Heart right ventricle (tissue), 16 donors: ENCODE measurements at regions not wholly inside any gene's neighbourhood (a gene's known extent, or its start where the extent isn't known, plus 50 kb on each side); places are given as distances from the start of the nearest gene placed in this dataset.

ENCODE experiments used
- ATAC-seq, 8 donors: fragments of 200-7000 bp; cut with Tn5 transposase; one replicate each; pipeline ENCODE4 v1.9.1; 2020; ENCODE audit warnings: mild to moderate bottlenecking in 8 of 8, moderate library complexity in 8 of 8, moderate number of reproducible peaks in 1 of 8
- DNase-seq, 2 donors: peaks; one replicate each; pipeline ENCODE4 v3.0.0-alpha.2; 2020
- H3K27ac ChIP-seq, 10 donors: fragments of 200-600 bp; sonication (generic) in 2 of 10; one replicate each; pipeline versions ENCODE4 v1.5.0 to v1.8.0; 2020 to 2022; ENCODE audit warnings: mild to moderate bottlenecking in 3 of 10
- H3K27me3 ChIP-seq, 7 donors: fragments of 200-600 bp; one replicate each; pipeline ENCODE4 v1.8.0; 2021 to 2022; ENCODE audit warnings: mild to moderate bottlenecking in 2 of 7
- H3K36me3 ChIP-seq, 9 donors: fragments of 200-600 bp; sonication (generic) in 1 of 9; one replicate each; pipeline versions ENCODE4 v1.5.0 to v1.8.0; 2020 to 2022; ENCODE audit warnings: mild to moderate bottlenecking in 2 of 9
- H3K4me1 ChIP-seq, 9 donors: fragments of 200-600 bp; sonication (generic) in 1 of 9; one replicate each; pipeline versions ENCODE4 v1.5.0 to v1.8.0; 2020 to 2022; ENCODE audit warnings: mild to moderate bottlenecking in 4 of 9
- H3K4me3 ChIP-seq, 10 donors: fragments of 200-600 bp; sonication (generic) in 2 of 10; one replicate each; pipeline versions ENCODE4 v1.5.0 to v1.8.0; 2020 to 2022; ENCODE audit warnings: mild to moderate bottlenecking in 7 of 10, moderate library complexity in 2 of 10
- H3K9me3 ChIP-seq, 11 donors: fragments of 200-600 bp in 10 of 11; sonication (generic) in 2 of 11; one replicate each; pipeline versions ENCODE4 v1.5.0 to v1.8.0; 2013 to 2022; ENCODE audit warnings: mild to moderate bottlenecking in 2 of 11, control low read depth in 1 of 11, moderate library complexity in 1 of 11
- WGBS, 2 donors: extraction: QIAGEN DNeasy Blood & Tissue Kit; methylation state at CpG; one replicate each; pipeline ENCODE4 v1.1.7; 2013; ENCODE audit warnings: inconsistent platforms in 1 of 2; 5-methylcytosine and 5-hydroxymethylcytosine counted together
- intact Hi-C, 10 donors: fragments of 100-400 bp; cut with DNase I; formaldehyde crosslinking; loops; one replicate each; pipeline versions ENCODE4 v1.11.1 to v1.14.2; 2022
- TF ChIP-seq, protein P1 (sequence below), 9 donors: fragments of 200-600 bp; sonication (generic) in 2 of 9; IDR thresholded peaks; one replicate each; pipeline versions ENCODE4 v1.5.0 to v1.8.0; 2021 to 2022; ENCODE audit warnings: antibody characterized with exemption in 9 of 9, mild to moderate bottlenecking in 5 of 9, moderate library complexity in 1 of 9
- donor health status: Arrhythmogenic right ventricular cardiomyopathy.
- donor health status: ischemic (EF 13 %, LVEDD 7.1; RV severe dilation, severe dysfunction).
- donor health status: healthy with polysubstance abuse.
- donor health status: DM: no; HTN: yes; CAD: no.
- donor health status: DM: no; HTN: no; CAD: no.
- donor health status: ischemic (EF 25% LVEDD 6.9; RV normal size, moderate dysfunction).
- donor health status: ischemic (EF 25% LVEDD 5.7; RV mildly dilated, moderate dysfunction).
- donor health status: healthy.
- donor health status: DM: yes; HTN: yes; CAD: no.
- donor health status: Ischemic cardiomyopathy.
- donor health status: ischemic (EF 35%, LVEDD 5.7; RV mildly dilated, moderate dysfunction).
- donor health status: nonischemic (EF 11% LVEDD 7.7; RV severe dilation, severe dysfunction).
- donor health status: DM: yes; HTN: yes; CAD: no.
- donor health status: PGD.
- donor health status: ischemic (EF 29% LVEDD 5.4; RV normal size, mild dysfunction).
- donor health status: nonischemic (EF 23%, LVEDD 6.1; RV moderate dilation, normal function).

DNA sequence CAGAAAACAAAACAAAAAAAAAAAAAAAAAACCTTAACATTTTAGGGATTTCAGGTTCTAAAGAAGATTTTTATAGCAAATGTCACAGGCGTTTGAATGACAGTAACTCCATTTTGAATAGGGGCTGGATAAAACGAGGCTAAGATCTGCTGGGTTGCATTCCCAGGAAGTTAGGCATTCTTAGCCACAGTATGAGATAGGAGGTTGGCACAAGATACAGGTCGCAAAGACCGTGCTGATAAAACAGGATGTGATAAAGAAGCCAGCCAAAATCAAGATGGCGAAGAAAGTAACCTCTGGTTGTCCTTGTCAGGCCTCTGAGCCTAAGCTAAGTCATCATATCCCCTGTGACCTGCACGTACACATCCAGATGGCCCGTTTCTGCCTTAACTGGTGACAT lies 425.6 kb upstream of the PTPRD start:
- Histone ChIP-seq H3K4me1 (no peaks in the 10 kb centered on the region), H3K27me3 (no peaks in the 10 kb centered on the region), H3K4me3 (no peak overlapping the region), H3K36me3 (no peaks in the 10 kb centered on the region), H3K27ac (no peak overlapping the region), H3K9me3 (peaks cover 0 to 4% (median 0%) of the 10 kb centered on the region in 11 donors)
- WGBS, 2 donors = 40 to 56% methylated on average over 7 of the region's 7 CpGs
- ATAC-seq (no peak), DNase-seq (no peak)
- TF ChIP-seq, protein P1, sequence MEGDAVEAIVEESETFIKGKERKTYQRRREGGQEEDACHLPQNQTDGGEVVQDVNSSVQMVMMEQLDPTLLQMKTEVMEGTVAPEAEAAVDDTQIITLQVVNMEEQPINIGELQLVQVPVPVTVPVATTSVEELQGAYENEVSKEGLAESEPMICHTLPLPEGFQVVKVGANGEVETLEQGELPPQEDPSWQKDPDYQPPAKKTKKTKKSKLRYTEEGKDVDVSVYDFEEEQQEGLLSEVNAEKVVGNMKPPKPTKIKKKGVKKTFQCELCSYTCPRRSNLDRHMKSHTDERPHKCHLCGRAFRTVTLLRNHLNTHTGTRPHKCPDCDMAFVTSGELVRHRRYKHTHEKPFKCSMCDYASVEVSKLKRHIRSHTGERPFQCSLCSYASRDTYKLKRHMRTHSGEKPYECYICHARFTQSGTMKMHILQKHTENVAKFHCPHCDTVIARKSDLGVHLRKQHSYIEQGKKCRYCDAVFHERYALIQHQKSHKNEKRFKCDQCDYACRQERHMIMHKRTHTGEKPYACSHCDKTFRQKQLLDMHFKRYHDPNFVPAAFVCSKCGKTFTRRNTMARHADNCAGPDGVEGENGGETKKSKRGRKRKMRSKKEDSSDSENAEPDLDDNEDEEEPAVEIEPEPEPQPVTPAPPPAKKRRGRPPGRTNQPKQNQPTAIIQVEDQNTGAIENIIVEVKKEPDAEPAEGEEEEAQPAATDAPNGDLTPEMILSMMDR (IDR thresholded peaks at IDR 0.05) = no peak
- intact Hi-C loops = no loop called here

- Histone ChIP-seq H3K4me1 (no peaks in the 10 kb centered on the region), H3K27ac (no peak overlapping the region), H3K36me3 (no peaks in the 10 kb centered on the region), H3K9me3 (peaks cover 0 to 4% (median 0%) of the 10 kb centered on the region in 11 donors), H3K4me3 (no peak overlapping the region), H3K27me3 (no peaks in the 10 kb centered on the region)
- 83% methylated on average over 5 of the region's 5 CpGs for WGBS, 2 donors
- intact Hi-C loops = no loop called here
- no peak for DNase-seq
- no peak for ATAC-seq
- TF ChIP-seq, protein P1 (IDR thresholded peaks at IDR 0.05) = no peak
These were observed 426.2 kb upstream of the PTPRD start for GRCh38 chr9:11039006-11039405.

- TF ChIP-seq, protein P1 (IDR thresholded peaks at IDR 0.05) = no peak
- WGBS, 2 donors = 66 to 75% methylated on average over 2 of the region's 2 CpGs
- Histone ChIP-seq H3K27ac (no peak overlapping the region), H3K4me1 (no peaks in the 10 kb centered on the region), H3K36me3 (no peaks in the 10 kb centered on the region), H3K9me3 (peaks cover 0 to 6% (median 0%) of the 10 kb centered on the region in 11 donors), H3K27me3 (no peaks in the 10 kb centered on the region), H3K4me3 (no peak overlapping the region)
- DNase-seq (no peak), ATAC-seq (no peak)
- intact Hi-C loops = no loop called here
These were observed 432.8 kb upstream of the PTPRD start for GRCh38 chr9:11045589-11045988.

DNA sequence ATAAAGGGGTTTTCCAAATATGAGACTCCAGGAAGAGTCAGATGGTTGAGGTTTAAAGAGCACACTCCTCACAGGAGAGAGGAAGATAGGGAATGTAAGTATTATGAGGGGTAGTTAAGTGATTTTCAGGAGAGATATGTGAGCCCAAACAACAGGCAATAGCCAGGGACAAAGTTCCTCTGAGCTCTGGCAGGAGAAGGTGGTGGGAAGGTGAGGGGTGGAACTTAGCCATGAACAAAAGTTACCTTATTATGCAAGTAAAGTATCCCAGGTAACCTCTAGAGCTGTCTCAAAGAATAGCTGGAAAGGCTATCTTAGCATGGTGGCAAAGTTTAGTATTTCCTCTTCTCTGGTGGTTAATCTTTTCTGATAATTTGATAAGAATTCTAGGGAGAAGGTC lies 450.5 kb upstream of the PTPRD start:
- Histone ChIP-seq H3K9me3 (peaks cover 0 to 2% (median 0%) of the 10 kb centered on the region in 11 donors), H3K27ac (no peak overlapping the region), H3K4me1 (no peaks in the 10 kb centered on the region), H3K27me3 (no peaks in the 10 kb centered on the region), H3K36me3 (no peaks in the 10 kb centered on the region), H3K4me3 (no peak overlapping the region)
- intact Hi-C loops = no loop called here
- TF ChIP-seq, protein P1 (IDR thresholded peaks at IDR 0.05) = no peak
- ATAC-seq (no peak), DNase-seq (no peak)

DNA sequence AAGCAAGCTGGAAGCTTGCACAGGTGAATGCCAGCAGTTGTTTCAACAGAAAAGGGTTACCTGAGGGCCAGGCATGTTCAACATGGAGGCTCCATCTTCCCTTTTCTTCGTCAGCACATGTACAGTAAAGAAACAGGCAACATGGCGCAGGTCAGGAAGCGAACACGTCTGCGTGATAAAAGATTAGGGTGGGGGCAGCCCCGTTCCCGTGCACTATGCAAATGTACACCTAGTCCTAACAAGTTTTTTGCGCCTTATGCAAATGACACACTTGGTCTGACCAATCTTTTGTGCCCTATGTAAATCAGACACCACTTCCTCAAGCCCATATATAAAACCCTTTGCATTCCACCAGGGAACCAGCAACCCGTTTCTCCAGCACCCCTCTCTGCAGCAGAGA lies 452.1 kb upstream of the PTPRD start:
- ATAC-seq (no peak), DNase-seq (no peak)
- Histone ChIP-seq H3K36me3 (no peaks in the 10 kb centered on the region), H3K27me3 (no peaks in the 10 kb centered on the region), H3K4me1 (no peaks in the 10 kb centered on the region), H3K27ac (no peak overlapping the region), H3K9me3 (peaks cover 0 to 2% (median 0%) of the 10 kb centered on the region in 11 donors), H3K4me3 (no peak overlapping the region)
- 82 to 85% methylated on average over 9 of the region's 9 CpGs for WGBS, 2 donors
- intact Hi-C loops = no loop called here
- TF ChIP-seq, protein P1 (IDR thresholded peaks at IDR 0.05) = no peak
